ENCODE measurements at regions not wholly inside any gene's neighbourhood (a gene's known extent, or its start where the extent isn't known, plus 50 kb on each side); places are given as distances from the start of the nearest gene placed in this dataset.

DNA sequence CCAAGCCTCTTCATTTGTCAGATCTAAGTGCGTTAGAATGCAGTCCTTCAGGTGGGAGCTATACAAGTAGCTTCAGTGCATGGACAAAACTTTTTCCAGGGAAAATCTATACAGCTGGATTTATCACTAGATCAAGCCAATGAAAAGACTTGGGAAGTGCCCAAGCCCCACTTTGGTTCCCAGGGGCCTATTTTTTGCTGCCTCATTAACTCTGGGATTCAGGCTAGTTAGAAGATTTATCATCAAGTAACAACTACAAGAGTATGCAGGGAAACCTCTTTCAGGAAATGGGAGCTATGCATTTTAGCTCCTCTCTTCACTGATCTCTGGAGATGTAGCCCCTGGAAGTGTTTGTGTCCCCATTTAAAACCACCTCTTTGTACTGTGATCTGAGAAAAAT, 908.8 kb downstream of the SQOR start:
- DNase-seq (ENCODE audit: low read depth): no peak

DNA sequence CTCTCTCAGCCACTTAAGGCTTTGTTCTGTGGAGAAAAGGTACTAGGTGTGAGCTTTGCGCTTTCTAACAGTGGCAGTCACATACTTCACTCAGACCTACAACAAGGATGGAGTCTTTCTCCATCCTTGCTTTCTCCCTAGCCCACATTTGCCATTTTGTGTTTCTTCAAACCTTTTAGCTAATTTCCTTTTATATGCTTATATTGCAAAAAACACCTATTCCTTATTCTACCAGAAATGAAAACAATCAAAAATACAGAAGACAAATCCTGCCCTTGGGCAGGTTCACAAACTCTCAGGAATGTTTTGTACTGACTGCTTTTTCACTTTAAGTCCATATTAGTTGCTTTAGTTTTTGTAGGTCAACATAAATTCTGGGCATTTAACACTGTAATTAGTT, 914.2 kb downstream of the SQOR start:
- DNase-seq (ENCODE audit: low read depth): no peak

DNA sequence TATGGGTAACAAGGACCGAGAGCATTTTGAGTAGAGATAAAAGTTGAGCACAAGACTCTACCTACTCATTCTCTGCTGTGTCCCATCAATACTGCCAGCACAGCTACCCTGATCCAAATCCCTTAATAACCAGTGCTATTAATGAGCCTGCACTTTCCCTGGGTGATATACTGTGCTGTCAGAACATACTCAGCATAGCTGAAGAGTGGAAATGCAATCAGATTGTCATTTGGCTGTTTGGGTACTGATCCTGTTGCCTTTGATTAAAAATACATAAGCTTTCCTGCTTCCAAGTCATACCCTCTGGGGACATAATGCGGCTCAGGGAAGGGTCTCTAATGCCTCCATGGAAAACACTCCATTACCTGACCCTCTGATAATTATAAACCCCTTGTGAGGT, 917.5 kb downstream of the SQOR start:
- no peak for DNase-seq (ENCODE audit: low read depth)

DNA sequence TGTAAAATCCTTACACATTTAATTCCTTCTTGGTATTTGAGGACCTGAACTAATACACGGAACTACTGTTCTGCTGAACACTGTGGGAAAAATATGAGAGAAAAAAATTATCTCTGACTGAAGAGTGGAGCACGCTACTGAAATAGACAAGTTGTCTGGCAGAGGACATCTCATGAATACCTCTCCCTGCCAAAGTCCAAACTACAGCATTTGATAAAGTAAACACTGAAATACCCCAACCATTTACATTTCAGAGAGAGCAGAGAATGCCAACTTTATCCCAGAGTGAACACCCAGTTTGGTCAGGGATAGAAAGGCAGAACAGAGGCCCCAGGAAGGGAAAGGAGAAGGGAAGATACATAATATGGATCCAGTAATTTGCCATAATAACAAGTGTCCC, 920.7 kb downstream of the SQOR start:
- DNase-seq (ENCODE audit: low read depth): no peak

DNA sequence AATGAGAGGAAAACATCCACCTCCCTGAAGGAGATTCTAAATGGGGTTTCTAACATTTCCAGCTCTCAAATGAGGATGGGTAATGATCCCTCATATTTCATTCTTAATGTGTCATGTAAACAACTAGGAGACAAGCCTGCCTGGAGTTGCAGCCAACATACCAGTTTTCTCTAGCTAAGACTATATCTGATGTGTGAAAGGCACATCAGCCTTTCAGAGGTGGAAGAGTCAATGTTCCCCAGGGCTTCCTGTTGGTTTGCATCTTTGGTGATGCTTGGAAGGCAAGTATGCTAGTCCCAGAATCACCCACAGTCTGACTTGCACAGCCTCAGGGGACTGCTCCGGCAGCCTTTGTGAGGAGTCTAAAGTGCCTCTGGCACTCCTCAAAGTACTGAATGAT, 921.2 kb downstream of the SQOR start:
- no peak for DNase-seq (ENCODE audit: low read depth)

DNA sequence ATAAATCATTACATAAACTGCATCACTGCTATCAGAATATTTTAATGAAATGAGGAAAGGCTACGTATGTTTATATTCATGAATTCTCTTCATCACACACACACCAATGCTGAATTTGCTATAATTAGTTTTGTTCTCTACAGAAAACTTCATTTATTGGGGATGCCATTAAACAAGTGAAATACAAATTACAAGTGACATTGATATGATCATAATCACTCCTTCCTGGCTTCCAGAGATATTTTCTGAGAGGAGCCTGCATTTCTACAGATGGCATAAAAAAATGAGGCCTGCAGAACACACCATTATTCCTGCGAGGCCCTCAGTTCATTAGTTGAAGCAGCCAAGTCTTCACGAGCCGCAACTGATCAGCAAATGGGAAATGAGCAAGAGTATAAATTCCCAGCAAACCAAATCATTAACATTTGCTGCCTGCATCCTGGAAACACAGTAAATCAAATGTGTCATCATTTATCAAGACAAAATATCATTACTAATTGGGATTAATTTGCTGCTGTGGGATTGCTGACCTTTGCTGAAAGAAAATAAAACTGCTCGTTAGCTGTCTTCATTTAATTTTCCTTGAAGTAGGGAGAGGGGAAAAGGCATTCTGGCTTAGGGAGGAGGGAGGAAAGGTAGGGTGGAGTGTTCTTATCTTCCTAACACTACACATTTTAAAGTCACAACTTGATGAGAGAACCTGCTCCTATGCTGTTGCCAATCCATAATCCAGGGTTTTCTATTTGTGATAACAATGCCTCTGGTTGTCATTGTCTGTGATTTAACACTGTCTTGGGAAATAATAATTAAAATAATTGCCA, 921.9 kb downstream of the SQOR start:
- DNase-seq (ENCODE audit: low read depth): no peak

DNA sequence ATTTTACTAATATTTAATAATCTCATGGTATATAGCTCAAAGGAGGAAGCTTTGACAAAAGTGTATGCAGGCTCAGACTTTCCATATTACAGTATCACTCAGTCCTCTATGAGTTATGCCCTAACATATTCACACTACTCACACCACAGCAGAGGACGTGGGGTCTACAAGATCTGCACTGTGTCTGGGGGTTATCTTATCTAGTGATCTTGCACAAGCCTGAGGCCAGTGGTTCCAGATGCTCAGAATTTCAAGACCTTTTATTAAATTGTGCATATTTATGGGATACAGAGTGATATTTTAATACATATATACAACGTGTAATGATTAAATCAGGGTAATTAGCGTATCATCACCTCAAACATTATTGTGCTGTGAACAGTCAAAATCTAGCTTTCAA, 933.1 kb downstream of the SQOR start:
- DNase-seq (ENCODE audit: low read depth): no peak

DNA sequence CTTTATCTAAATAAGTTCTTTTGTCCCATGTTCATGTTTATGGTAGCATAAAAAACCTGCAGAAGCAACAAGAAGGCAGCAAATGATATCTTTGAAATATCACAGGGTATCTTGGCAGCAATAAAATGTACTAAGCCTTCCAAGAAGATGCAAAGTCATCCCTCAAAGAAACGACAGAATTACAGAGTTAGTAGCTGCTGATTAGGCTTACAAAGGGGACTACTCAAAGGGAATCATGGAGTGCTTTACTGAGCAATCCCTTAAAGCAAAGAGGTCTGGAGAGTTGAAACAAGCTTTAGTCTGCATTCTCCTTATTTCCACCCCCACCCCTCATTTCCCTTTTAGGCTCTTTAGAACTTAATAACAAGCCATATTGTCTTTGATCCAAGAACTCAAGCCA, 935.0 kb downstream of the SQOR start:
- no peak for DNase-seq (ENCODE audit: low read depth)

GRCh38 chr15:46576646-46577395, 942.0 kb downstream of the SQOR start:
- DNase-seq (ENCODE audit: low read depth): no peak

- DNase-seq (ENCODE audit: low read depth): no peak
These were observed 942.9 kb downstream of the SQOR start for GRCh38 chr15:46577767-46578166.

DNA sequence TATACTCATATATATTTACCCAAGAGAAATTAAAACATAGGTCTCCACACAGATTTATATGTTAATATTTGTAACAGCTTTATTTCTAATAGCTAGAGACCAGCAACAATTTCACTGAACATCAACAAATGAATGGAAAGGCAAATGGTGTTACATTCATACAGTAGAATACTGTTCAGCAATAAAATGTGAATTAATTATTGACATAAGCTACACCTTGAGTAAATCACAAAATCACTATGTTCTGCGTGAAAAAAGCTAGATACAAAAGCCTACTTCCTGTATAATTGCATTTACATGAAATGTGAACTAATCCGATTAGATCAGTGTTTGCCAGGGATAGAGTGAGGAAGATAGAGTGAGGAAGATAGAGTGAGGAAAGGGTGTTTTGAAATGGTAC, 945.7 kb downstream of the SQOR start:
- DNase-seq (ENCODE audit: low read depth): no peak

DNA sequence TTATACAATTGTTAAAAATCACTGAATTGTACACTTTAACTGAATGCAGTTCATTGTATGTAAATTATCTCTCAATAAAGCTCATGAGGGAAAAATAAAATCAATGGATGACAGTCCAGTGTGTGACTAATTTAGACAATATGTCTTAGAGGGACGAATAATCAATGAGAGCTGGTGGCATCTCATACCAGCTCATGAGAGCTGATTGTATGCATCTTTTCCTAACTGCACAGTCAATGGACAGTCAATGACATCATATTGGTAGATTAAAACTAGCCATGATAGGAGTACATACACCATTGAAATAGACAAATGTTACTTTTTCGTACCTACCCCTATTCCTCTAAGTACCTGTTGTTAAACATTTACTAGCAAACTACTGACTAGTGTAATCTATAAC, 946.1 kb downstream of the SQOR start:
- DNase-seq (ENCODE audit: low read depth): no peak

DNA sequence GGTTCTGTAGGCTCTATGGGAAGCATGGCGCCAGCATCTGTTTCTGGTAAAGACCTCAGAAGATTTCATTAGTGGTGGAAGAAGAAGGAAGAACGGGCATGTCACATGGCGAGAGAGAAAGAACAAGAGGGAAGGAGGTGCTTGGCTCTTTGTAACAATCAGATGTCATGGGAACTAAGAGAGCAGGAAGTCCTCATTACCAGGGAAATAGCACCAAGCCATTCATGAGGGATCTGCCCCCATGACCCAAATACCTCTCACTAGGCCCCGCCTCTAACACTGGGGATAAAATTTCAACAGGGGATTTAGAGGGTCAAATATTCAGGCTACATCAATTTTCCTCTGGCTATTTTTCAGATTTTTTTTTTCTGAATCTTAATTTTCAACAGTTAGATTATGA, 954.3 kb downstream of the SQOR start:
- no peak for DNase-seq (ENCODE audit: low read depth)

DNA sequence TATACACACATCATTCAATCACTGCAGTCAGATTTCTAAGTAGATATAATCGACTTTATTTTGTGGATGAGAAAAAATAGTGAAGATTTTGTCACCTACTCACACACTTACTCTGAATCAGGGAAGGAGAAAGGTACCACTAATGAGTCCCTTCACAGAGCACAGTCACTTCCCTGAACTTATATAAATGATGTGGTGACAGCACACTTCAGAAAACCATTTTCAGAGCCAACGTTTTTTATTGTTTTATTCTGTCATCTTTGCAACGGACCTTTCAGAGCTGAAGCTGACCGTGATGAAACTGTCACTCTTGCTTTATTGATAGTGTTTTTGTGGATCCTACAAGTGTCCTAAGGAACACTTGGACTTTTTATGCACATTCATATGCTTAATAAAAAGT, 956.6 kb downstream of the SQOR start:
- DNase-seq (ENCODE audit: low read depth): no peak

GRCh38 chr15:46595016-46595415, 960.2 kb downstream of the SQOR start:
- no peak for DNase-seq (ENCODE audit: low read depth)

DNA sequence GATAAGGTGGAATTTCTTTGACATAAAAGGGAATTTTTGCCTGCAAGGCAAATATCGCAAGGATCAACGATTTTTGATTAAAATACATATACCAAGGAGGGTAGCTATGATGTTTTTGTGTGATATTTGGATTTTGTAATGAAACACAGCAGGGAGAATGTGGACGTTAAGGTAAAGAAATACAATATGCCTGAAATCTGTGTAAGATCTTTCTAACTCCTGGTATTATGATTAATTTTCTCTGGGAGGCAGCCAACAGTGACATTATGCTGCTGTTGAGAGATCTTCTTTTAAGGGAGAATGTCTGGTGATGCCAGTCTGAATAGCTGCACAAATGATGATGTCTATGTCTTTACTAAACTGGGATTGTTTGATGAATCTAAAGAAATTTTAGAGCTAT, 972.2 kb downstream of the SQOR start:
- no peak for DNase-seq (ENCODE audit: low read depth)

DNA sequence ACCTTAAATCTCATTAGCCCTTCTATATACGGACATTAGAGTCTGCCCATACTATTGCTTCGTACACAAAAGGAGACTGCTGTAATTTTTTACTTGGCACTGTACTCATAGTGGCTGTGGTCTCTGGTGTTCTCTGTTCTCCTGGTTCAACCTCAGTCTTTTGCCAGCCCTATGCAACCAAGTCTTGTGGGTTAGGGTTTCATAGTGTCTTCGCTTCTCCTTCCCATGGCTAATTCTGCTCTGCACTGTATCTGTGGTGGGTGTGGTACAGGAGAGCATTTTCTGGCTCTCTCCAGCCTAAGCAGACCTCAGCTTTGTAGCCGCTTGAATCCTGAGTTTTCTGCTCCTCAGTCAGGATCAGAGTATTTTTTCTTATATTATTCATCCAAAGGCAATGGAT, 981.2 kb downstream of the SQOR start:
- no peak for DNase-seq (ENCODE audit: low read depth)

DNA sequence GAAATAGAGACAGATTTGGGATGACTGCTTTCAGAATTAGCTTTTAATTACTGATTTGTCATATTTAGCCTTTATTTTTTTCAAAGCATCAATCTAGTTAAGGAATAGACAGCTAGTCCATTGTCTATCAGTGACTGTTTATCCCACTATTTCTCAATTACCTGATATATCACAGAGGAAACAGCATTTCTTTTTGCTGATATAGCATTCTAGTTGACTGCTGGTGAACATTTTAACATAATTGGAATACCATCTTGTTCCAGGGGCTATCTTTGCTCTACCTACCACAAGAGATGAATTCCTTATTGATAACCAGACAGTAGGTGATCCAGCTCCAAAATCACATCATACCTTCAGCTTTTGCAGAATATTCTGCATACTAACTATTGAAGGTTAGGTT, 982.7 kb downstream of the SQOR start:
- DNase-seq (ENCODE audit: low read depth): no peak

DNA sequence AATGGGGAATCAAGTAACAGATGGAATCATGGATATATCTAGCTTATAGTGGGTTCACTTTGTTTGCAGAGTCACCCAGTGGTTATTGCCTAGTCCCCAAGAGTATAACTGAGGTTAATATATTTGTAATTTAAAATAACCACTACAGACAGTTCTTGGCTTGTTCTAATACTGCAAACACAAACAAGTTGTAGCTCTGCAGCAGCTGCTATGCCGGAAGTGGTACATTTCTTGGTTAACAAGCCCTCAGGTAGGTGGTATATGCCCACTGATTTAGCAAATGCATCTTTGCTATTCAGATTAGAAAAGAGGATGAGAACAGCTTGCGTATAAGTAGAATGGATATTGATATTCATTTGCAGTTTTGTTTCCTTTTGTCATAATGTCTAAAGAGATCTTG, 984.2 kb downstream of the SQOR start:
- DNase-seq (ENCODE audit: low read depth): no peak

- no peak for DNase-seq (ENCODE audit: low read depth)
These were observed 985.7 kb downstream of the SQOR start for GRCh38 chr15:46620392-46621013.

- no peak for DNase-seq (ENCODE audit: low read depth)
These were observed 988.0 kb downstream of the SQOR start for GRCh38 chr15:46622851-46623250.

DNA sequence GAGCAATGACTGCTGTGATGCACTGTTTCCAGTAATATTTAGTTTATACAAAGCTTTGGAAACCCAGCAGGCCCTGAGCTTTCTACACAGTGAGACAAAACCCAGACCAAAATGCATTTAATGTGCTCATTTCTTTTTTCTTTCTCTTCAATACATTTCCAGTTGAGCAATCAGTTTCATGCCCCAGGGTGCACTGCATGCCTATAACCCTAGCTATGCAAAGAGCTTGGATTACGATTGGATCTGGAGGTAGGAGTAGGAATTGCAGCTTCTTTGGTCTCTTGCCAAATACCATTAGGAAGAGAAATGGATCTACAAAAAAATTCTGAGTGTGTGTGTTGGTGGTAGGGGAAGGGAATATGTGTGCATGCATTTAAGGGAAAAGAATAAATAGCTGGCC, 1001.4 kb downstream of the SQOR start:
- DNase-seq (ENCODE audit: low read depth): peak; percentile 4
